AG10803 (cell line): ENCODE measurements at regions not wholly inside any gene's neighbourhood (a gene's known extent, or its start where the extent isn't known, plus 50 kb on each side); places are given as distances from the start of the nearest gene placed in this dataset.

Experiments
- DNase-seq: peaks from one replicate; pipeline ENCODE4 v3.0.0; 2010; ENCODE audit warnings: low read depth
- H3K4me3 ChIP-seq: 2 replicates; pipeline ENCODE4 v1.5.1; 2011; ENCODE audit warnings: mild to moderate bottlenecking, low read length, control low read depth
- CTCF ChIP-seq: conservative IDR thresholded peaks from 2 replicates; pipeline ENCODE4 v1.5.1; 2011; ENCODE audit warnings: mild to moderate bottlenecking, low read length, control low read depth, inconsistent platforms

DNA sequence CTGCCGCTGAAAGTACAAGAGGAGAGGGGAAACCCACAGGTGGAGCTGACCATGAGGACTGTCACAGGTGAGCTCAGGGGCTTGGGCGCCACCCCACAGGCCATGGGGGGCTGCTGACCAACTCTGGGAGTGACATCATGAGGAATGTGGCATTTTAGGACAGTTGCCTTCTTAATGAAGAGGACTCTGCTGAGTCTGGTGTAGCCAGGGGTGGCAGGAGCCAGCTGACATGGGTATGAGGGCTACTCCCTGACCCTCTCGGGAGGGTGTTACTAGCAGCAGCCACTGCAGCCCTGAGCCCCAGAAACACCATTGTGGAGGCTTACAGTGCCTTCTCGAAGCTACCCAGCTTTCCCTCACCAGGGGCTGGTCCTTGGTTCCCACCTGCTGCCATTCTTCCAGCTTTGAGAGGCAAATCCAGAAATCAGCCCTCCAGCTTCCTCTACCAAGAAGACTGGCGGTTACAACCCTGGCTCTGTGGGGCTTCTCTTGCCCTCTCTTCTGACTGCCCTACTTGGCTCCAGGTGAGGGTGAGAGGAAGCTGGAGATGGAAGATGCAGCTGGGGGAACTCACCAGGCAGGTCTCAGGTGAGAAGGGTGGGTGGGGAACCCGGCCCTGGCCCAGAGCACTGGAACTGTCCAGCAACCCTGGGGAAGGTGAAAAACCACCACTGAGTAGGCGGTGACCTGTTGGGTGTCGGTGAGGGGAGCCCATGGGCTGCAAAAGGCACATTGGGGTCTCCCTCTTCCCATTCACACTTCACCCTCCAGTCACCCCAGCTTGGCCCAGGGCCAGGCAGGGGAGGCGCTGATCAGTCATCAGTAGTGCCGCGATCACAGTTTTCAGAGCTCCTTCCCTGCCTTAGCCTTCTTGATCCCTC, 98.5 kb downstream of the MCFD2 start:
- no peak for DNase-seq
- no peak overlapping the region for H3K4me3 ChIP-seq
- TF ChIP-seq CTCF, result no peak

DNA sequence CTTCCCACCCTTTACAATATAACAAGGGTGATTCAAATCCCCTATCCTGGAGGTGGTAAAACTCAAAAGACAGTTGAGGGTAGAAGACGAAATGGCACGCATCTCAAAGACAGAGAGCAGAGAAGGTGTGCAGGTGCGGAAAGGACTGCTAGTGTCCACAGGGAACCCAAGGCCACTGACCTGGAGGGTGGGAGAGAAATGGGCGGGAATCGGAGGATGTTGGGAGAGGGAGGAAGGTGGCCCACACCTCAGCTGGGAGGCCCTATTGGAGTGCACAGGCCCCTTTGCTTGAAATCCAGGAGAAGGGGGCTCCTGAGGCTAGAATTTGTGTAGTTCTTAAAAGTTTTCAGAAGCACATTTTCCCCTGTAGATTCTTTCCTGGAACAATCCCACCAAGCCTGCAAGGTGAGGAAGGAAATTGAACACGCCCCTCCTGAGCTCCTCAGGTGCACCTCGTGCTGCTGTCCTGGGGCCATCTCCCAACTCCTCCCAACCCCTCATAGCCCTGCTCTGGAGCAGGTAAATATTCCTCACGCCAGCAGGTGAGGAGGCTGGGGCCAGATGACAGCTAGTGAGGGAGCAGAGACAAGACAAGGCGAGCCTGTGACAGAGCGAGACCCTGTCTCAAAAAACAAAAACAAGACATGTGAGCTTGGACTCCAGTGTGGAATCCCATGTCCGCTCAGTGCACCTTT, 99.3 kb downstream of the MCFD2 start:
- no peak for DNase-seq
- no peak overlapping the region for H3K4me3 ChIP-seq
- no peak for TF ChIP-seq CTCF

GRCh38 chr2:46815121-46815802, 100.3 kb downstream of the MCFD2 start:
- TF ChIP-seq CTCF, result no peak
- DNase-seq, result peak; percentile 41

DNA sequence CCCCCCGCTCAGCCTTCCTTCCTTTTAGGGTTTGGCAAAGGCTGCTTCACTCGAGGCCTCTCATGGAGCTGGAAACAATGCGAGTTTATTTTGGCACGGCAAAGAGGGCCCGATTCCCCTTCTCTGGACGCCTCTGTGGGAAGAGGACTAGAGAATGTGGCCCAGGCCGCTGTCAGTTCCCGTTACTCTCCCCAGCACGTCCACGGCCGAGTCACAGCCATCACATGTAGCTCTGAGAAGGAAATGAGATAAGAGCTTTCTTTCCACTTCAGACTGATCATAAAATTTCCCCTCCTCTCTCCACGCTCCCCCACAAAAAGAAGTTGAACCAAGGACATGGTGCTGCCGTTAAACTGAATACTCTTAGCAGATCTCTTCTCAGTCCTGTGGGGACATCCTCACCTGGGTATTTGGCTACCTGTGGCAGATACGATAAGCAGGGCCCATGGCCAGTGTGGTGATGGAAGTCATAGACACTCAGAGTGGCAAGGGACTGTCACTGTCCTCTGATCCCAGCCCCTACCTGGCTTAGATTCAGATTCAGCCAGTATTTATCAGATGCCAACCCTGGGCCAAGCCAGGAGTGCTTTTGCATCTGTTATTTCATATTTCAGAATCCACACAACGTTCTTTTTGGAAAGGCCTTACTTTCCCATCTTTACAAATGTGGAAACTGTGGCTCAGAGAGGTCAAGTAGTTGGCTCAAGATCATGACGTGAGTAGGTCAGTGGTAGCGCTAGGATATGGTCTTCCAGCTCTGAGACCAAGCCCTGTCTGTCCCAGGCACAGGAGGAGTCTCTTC, 101.2 kb downstream of the MCFD2 start:
- peak; percentile 79 for DNase-seq
- H3K4me3 ChIP-seq, result no peak overlapping the region
- TF ChIP-seq CTCF, result no peak

More at GRCh38 chr2:46815121-46815802, 100.3 kb downstream of the MCFD2 start:
- no peak overlapping the region for H3K4me3 ChIP-seq

GRCh38 chr2:46813680-46814079, 101.9 kb downstream of the MCFD2 start:
- TF ChIP-seq CTCF, result no peak
- no peak for DNase-seq
- no peak overlapping the region for H3K4me3 ChIP-seq

DNA sequence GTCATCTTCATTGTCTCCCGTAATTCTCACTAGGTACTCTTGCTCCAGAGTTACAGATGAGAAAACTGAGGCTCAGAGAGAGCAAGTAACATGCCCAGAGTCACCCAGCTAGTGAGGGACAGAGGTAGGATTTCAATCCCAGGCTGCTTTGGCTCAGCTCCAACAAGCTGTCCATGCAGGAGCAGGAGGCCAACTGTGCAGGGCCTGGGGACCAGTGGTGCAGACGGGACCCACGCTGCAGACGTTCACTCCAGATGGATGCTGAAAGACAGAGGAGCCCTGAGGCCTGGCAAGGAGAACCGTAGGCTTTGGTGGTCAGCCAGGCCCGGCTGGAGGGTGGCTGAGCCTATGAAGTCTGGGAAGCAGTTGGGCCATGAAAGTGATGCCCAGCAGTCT, 102.6 kb downstream of the MCFD2 start:
- peak; percentile 76 for DNase-seq
- H3K4me3 ChIP-seq, result no peak overlapping the region
- no peak for TF ChIP-seq CTCF
